Activated T-cell treated with anti-CD3 and anti-CD28 coated beads, Interleukin-2, amount 50 U/mL, for 4 hours (primary cell): ENCODE measurements at regions not wholly inside any gene's neighbourhood (a gene's known extent, or its start where the extent isn't known, plus 50 kb on each side); places are given as distances from the start of the nearest gene placed in this dataset.
"Not testable (repeated sequence)": the region's sequence is repeated elsewhere in the genome, so short reads cannot be mapped to it uniquely, and the experiment has no call there.

Source experiments
- ATAC-seq, 2 donors: fragments of 200-7000 bp; cut with Tn5 transposase; one replicate each; pipeline ENCODE4 v1.10.0; 2021
- DNase-seq: peaks from one replicate; pipeline ENCODE4 v3.0.0-alpha.2; 2020
- H3K27me3 Mint-ChIP-seq: one replicate; pipeline ENCODE4 v1.8.0; 2021; ENCODE audit warnings: low read depth, mixed read lengths
- H3K36me3 Mint-ChIP-seq: one replicate; pipeline ENCODE4 v1.8.0; 2022; ENCODE audit warnings: mixed read lengths; ENCODE audit not compliant: insufficient read depth
- H3K4me1 Mint-ChIP-seq: one replicate; pipeline ENCODE4 v1.8.0; 2021; ENCODE audit warnings: low read depth, mixed read lengths
- H3K4me3 Mint-ChIP-seq: one replicate; pipeline ENCODE4 v1.8.0; 2021; ENCODE audit warnings: mild to moderate bottlenecking, moderate library complexity, mixed read lengths
- H3K9me3 Mint-ChIP-seq: one replicate; pipeline ENCODE4 v1.8.0; 2021; ENCODE audit warnings: mixed read lengths

DNA sequence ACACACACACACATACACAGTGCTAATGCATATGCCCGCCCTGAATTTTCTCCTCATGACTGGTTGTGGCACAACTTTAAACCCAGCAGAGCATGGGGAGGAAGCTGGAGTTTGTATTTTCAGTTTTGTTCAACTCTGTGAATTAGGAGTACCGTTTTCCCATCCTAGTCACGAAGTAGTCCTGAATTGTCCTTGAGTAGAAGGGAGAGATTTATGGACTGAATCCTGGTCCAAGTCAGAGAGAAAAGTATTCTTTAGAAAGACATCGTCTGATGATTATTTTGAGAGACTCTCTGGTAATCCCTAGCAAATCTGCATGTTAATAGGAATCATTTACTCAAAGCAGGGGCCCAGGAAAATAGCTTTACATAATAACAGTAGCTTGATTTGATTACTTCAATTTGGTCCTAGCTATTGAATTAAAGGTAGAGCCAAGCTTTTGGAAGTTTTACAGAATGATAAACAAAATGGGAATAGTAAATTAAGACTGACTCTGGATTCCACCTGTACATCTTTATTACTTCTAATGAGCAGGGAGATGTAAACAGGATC, 60.5 kb upstream of the OLIG2 start:
- no peaks in the 10 kb centered on the region for H3K4me1 Mint-ChIP-seq
- ATAC-seq (no peak), DNase-seq (no peak)
- H3K36me3 Mint-ChIP-seq = peaks cover 2% of the 10 kb centered on the region
- H3K4me3 Mint-ChIP-seq = no peak overlapping the region
- no peaks in the 10 kb centered on the region for H3K9me3 Mint-ChIP-seq
- peaks cover 11% of the 10 kb centered on the region for H3K27me3 Mint-ChIP-seq

DNA sequence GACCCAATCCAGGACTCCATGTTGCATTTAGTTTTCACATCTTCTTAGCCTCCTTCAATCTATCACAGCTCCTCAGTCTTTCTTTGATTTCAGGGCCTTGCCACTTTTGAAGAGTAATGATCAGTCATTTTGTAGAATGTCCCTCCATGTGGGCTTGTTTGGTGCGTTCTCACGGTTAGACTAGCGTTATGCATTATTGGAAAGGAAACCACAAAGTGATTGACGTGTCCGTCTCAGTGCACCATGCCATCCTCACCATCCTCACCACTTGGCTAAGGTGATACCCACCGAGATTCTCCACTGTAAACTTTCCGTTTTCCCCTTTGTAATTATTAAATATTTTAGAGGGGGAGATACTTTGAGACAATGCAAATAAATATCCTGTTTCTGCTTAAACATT, 59.6 kb upstream of the OLIG2 start:
- ATAC-seq = no peak
- Mint-ChIP-seq H3K4me1 (no peaks in the 10 kb centered on the region), H3K9me3 (no peaks in the 10 kb centered on the region)

DNA sequence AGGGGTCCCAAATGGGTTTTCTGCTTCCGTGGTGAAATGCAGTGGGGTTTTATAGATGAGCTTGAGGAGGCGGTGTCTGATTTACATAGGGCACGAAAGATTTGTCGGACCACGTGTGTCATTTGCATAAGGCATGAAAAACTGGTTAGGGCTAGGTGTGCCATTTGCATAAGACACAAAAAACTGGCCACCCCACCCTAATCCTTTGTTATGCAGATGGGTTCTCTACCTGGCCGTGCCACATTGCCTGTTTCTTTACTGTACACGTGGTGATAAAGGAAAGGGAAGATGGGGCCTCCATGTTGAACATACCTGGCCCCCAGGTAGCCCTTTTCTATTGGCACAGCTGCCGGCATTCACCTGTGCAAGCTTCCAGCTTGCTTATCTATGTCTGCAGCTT, 57.6 kb upstream of the OLIG2 start:
- not testable (repeated sequence) for H3K36me3 Mint-ChIP-seq, H3K27me3 Mint-ChIP-seq, ATAC-seq, H3K4me1 Mint-ChIP-seq, DNase-seq, H3K4me3 Mint-ChIP-seq, H3K9me3 Mint-ChIP-seq

More for the DNA sequence above, 59.6 kb upstream of the OLIG2 start:
- DNase-seq = no peak
- Mint-ChIP-seq H3K27me3 (peaks cover 6% of the 10 kb centered on the region), H3K4me3 (no peak overlapping the region), H3K36me3 (no peaks in the 10 kb centered on the region)

DNA sequence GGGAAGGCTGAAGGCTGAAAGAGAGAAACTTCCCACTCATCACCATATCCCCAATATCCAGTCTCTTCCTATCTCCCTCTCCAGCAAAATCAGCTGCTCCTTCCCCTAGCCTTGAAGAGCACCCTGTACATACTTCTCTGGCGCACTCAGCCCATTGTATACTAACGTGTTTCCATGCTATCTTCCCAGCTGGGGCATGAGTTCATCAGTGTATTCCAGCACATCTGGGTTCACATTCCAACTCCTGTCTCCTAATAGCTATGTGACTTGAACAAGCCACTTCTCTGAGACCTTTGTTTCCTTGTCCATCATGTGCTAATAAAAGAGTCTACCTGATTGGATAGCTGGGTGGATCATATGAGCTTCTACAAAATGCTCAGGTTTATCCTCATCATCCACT, 51.1 kb upstream of the OLIG2 start:
- DNase-seq (no peak), ATAC-seq (no peak)
- Mint-ChIP-seq H3K4me3 (no peak overlapping the region), H3K9me3 (no peaks in the 10 kb centered on the region), H3K27me3 (peaks cover 26% of the 10 kb centered on the region), H3K36me3 (peaks cover 2% of the 10 kb centered on the region), H3K4me1 (no peaks in the 10 kb centered on the region)

DNA sequence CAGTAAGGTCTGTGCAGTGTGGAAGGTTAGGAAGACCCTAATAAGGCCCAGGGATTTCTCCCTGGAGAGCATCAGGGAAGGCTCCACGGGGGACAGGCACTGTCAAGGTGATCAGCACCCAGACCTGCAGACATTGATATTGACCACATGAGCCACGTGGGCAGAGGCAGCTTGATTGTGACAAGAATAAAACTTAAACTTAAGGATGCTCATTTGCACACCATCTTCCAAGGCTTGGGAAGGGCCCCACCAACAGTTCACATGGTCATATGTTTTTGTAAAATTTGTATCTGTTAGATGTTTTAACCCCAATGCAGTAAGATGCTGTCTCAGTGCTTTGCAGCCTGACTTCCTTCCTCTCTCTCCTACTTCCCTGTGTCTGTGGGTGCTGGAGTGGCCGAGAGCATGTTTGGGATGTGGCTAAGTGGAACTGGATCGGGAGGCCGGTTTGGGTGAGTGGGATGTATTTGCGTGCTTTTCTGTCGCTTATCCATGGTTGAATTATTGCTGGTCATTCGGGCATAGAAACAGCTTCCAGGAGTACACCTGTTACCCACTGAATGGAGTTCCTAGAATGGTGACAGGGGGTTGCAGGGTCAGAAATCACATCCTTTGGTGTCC, 49.8 kb upstream of the OLIG2 start:
- no peak for DNase-seq
- Mint-ChIP-seq H3K27me3 (peaks cover 30% of the 10 kb centered on the region), H3K36me3 (peaks cover 2% of the 10 kb centered on the region), H3K9me3 (no peaks in the 10 kb centered on the region), H3K4me3 (no peak overlapping the region), H3K4me1 (no peaks in the 10 kb centered on the region)
- no peak for ATAC-seq
